Stimulated activated naive CD8-positive, alpha-beta T cell treated with anti-CD3 and anti-CD28 coated beads, Interleukin-15, amount 100 ng/mL, for 72 hours (primary cell): ENCODE measurements at regions not wholly inside any gene's neighbourhood (a gene's known extent, or its start where the extent isn't known, plus 50 kb on each side); places are given as distances from the start of the nearest gene placed in this dataset.

Experiments
- ATAC-seq: fragments of 150-1000 bp; cut with Tn5 transposase; 2 replicates; pipeline ENCODE4 v1.10.0; 2021; ENCODE audit warnings: mild to moderate bottlenecking, moderate library complexity
- DNase-seq, 2 donors: peaks; one replicate each; pipeline ENCODE4 v3.0.0; 2021 to 2022
- H3K27ac Mint-ChIP-seq, 2 donors: one replicate each; pipeline ENCODE4 v1.8.0; 2022; ENCODE audit warnings: mild to moderate bottlenecking in 2 of 2, mixed read lengths in 2 of 2, moderate library complexity in 2 of 2
- H3K27me3 Mint-ChIP-seq: one replicate; pipeline ENCODE4 v1.8.0; 2022; ENCODE audit warnings: mixed read lengths
- H3K4me1 Mint-ChIP-seq: one replicate; pipeline ENCODE4 v1.8.0; 2022; ENCODE audit warnings: mild to moderate bottlenecking, mixed read lengths
- H3K4me3 Mint-ChIP-seq, 2 donors: one replicate each; pipeline ENCODE4 v1.8.0; 2022; ENCODE audit warnings: mild to moderate bottlenecking in 2 of 2, mixed read lengths in 2 of 2, moderate library complexity in 1 of 2
- H3K9me3 Mint-ChIP-seq, 2 donors: one replicate each; pipeline ENCODE4 v1.8.0; 2022; ENCODE audit warnings: mixed read lengths in 2 of 2

DNA sequence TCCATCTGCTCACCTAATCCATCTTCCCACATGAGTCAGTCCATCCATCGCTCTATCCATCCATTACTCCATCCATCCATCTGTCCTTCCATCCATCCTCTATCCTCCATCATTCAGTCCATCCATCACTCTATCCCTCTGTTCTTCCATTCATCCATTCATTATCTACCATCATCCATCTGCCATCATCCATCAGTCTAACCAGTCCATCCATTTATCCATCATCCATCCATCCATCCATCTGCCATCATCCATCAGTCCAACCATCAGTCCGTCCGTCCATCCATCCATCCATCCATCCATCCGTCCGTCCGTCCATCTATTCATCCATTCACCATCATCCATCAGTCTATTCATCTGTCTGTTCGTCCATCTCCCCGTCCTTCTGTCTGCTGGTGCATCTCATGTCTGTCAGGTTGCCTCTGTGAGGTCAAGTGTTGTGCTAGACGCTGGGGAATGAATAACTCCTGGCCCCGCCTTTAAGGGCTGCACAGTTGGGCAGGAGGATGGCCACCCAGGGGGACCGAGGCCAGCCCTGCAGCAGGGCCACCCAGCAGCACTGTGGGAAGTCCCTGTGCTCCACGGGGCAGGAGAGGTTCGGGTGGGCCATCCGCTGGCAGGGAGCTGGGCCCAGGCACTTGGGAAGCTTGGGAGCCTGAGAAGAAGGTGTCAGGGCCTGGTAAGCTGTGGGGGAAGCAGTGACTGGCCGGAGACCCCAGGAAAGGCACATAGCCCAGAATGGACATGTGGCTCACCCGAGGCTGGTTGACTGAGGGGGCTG lies 137.1 kb downstream of the CTTN start:
- no peaks in the 10 kb centered on the region for H3K27me3 Mint-ChIP-seq
- no peak overlapping the region for H3K4me3 Mint-ChIP-seq
- peaks cover 5 to 8% of the 10 kb centered on the region in 2 donors for H3K9me3 Mint-ChIP-seq
- ATAC-seq, result no peak
- H3K4me1 Mint-ChIP-seq, result no peaks in the 10 kb centered on the region
- peak overlapping the region in 1 of 2 donors; percentile 62 for H3K27ac Mint-ChIP-seq
- DNase-seq, result no peak

DNA sequence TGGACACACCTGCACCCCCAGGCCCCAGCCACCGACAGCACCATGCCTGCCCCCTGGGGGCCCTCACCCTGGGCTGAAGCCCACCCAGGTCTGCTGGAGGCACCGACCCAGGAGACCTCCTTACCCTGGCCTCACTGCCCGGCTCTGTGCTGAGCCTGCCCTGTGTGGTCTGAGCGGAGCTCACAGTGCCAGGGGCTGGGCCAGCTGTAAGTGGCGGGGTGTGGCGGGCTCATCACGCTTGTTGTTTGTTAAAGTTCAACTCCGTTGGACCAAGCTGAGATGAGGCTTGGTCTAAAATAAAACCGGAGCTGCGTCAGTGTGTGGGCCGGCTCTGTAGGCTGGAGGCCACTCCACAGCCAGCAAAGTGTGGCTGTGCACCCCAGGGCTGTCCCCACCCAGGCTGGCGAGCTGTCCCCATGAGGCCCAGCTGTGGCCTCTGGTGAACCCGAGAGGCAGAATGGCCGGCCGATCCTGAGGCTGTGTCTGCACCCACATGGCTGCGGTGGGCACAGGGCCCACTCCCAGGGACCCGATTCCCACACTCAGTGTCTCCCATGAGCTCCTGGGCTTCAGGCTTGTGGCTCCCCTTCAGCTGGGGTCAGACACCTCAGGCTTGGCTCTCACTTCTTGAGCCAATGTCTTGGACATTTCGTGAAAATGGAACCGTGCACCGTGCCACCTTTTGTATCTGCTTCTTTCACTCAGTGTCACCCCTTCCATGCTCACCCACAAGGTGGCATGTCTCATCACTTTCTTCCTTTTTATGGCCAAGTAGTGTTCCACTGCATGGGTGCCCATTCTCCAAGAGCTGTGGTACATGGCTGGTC lies 137.9 kb downstream of the CTTN start:
- Mint-ChIP-seq H3K27me3 (no peaks in the 10 kb centered on the region), H3K4me3 (no peak overlapping the region), H3K9me3 (peaks cover 5 to 14% of the 10 kb centered on the region in 2 donors), H3K4me1 (no peaks in the 10 kb centered on the region), H3K27ac (peak overlapping the region in 1 of 2 donors; percentile 34)
- ATAC-seq, result no peak
- no peak for DNase-seq

DNA sequence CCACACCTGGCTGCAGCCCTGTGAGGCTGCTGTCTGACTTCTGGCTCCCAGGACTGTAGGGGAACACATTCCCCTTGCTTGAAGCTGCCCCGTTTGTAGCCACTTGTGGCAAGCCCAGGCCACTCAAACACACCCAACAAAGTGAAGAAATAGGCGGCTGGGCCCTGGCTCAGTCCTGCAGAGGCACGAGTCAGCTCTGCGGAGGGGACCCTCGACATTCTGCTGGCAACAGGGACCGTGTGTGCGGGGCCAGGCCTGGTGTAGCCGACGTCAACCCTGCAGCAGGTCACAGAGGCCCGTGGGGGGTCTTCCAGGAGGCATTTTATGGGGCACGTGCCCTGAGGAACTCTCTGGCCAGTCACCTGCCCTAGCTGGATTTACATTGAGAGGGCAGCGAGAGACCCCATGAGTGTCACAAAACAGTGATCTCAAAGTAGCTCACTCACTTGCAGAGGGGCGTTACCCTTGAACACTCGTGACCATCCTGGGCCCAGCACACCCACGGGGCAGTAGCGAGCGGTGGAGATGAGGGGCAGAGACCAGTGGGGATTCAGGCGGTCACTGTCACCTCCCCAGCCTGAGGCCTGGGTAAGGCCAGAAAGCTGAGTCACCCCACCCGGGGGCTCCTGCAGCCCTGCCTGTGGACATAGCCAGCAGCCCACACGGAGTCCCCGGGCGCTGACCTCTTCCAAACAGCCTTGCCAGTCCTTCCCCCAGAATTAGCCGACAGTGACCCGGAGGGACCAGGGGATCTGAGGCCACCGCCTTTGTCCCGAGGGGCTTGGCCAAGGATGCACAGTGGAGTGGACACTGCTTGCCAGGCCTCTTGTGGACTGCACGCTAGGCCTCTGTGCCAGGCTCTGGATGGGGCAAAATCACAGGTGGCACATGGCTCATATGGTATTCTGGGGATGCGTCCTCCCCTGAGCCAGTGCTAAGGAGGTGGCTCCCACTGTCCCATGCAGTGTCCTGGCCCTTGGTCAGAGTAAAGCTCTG lies 139.5 kb downstream of the CTTN start:
- H3K27ac Mint-ChIP-seq, result no peak overlapping the region
- H3K4me3 Mint-ChIP-seq, result no peak overlapping the region
- no peaks in the 10 kb centered on the region for H3K27me3 Mint-ChIP-seq
- H3K4me1 Mint-ChIP-seq, result no peaks in the 10 kb centered on the region
- H3K9me3 Mint-ChIP-seq, result peaks cover 5 to 18% of the 10 kb centered on the region in 2 donors
- ATAC-seq (no peak), DNase-seq (no peak)

DNA sequence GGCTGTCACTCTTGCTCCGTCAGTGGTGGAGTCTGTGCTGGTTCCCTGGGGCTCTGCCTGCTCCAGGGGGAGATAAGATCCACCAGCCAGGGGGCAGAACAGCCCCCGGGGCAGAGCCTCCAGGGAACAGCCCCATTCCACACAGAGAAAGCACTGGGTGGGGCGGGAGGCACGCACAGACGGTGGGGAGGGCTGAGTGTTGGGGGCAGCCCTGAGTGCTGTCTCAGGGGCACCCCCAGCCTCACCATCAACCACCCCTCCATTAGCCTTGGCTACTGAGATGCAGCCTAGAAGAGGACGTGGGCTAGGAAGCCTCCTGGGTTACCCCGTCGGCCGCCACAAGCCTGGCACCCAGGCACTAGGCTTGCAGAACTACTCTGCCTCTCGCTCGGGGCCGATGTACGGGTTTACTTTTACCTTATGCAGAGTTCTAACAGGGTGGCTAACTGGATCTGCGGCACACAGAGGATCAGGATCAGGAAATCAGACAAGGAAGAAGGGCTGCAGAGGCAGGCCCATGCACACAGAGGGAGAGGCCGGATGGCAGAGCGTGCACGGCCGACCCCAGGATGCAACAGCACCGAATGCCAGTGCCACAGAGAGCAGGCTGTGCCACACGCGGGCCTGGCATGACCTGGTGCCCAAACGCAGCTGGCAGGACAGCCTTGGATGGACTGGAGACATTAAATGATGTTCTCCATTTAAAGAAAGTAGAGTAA lies 140.5 kb downstream of the CTTN start:
- Mint-ChIP-seq H3K27me3 (no peaks in the 10 kb centered on the region), H3K9me3 (peaks cover 5 to 18% of the 10 kb centered on the region in 2 donors), H3K27ac (no peak overlapping the region), H3K4me1 (no peaks in the 10 kb centered on the region), H3K4me3 (no peak overlapping the region)
- DNase-seq (no peak), ATAC-seq (no peak)

DNA sequence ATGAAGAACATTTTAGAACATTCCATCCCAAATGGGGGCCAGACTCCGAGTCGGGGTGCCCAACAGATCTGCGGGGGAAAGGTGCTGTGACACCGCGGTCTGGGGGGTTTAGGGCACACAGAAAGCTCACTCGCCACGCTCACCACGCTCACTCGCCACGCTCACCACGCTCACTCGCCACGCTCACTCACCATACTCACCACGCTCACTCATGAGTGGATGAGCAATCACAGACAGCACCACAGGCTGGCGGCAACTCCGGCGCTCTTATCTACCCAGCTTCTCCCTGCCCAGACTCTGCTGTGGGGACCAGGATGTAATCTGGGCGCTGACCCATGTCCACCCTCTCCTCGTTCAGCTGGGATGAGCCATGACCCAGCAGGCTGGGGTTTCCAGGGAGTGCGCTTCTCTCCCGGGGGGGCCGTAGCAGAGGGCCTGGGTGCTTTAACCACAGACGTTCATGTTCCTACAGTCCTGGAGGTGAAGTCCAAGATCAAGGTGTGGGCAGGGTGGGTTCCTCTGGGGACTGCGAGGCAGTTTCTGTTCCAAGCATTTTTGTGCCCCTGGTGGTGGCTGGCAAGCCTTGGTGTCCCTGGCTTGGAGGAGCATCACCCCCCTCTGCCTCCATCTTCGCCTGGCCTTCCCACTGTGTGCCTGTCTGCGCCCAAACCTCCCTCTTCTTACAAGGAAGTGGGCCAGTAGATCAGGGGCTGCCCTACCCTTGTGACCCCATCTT lies 141.2 kb downstream of the CTTN start:
- DNase-seq (no peak), ATAC-seq (no peak)
- no peak overlapping the region for H3K4me3 Mint-ChIP-seq
- H3K9me3 Mint-ChIP-seq, result peaks cover 5 to 18% of the 10 kb centered on the region in 2 donors
- peak overlapping the region in 1 of 2 donors; percentile 75 for H3K27ac Mint-ChIP-seq
- H3K4me1 Mint-ChIP-seq, result no peaks in the 10 kb centered on the region
- no peaks in the 10 kb centered on the region for H3K27me3 Mint-ChIP-seq

DNA sequence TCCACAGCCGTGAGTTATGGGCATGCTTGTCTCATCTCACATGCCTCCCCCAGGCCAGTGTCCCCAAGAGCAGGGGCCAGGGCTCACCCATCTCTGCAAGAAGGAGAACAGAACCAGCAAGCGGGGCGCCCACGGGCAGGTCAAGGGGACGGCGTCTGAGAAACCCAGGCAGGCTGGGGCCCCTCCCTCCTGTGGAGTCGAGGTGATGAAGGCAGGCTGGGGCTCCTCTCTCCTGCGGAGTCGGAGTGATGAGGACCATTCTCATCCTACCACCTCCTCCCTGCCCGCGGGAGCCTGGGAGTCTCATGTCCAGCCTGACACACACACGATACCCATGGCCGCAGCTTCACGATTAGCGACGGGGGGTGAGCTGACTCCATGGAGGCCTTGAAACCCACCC lies 141.9 kb downstream of the CTTN start:
- Mint-ChIP-seq H3K27me3 (no peaks in the 10 kb centered on the region), H3K4me3 (no peak overlapping the region), H3K4me1 (no peaks in the 10 kb centered on the region), H3K27ac (no peak overlapping the region), H3K9me3 (peaks cover 2 to 13% of the 10 kb centered on the region in 2 donors)
- ATAC-seq (no peak), DNase-seq (no peak)

DNA sequence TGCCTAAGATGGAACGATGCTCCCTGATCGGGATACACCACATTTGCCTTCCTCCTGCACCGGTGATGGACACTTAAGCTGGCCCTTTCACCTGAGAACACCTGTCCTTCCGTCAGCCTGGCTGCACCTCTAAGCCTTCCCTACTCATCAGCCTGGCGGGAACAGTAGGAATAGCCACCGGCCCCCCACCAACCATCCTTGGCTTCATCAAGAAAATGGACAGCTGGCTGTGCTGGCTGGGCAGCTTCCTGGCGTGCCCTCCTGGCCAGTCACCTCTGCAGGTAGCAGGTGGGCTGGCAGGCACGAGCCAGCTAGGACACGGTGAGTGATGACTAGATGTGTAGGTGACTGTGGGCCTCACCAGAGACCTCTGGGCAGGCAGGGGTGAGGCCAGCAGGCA lies 142.8 kb downstream of the CTTN start:
- no peaks in the 10 kb centered on the region for H3K4me1 Mint-ChIP-seq
- no peak for ATAC-seq
- no peaks in the 10 kb centered on the region for H3K27me3 Mint-ChIP-seq
- H3K27ac Mint-ChIP-seq, result no peak overlapping the region
- H3K4me3 Mint-ChIP-seq, result no peak overlapping the region
- no peak for DNase-seq
- H3K9me3 Mint-ChIP-seq, result peaks cover 0 to 10% of the 10 kb centered on the region in 2 donors

DNA sequence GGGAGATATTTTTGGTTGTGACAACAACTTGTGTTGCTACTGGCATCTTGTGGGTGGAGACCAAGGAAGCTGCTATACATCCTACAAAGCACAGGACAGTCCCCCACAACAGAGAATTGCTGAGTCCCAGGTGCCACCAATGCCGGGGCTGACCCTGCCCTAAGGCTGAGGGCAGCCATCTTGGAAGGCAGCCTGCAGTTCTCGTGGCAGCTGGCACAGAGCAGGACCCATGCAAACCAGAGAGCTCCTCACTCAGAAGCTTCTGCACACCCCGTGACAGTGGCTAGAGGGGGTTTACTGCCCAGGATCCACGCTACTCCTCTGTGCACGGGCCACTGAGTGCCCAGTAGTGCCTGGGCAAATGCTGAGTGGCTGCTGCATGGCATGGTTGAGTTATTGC lies 143.4 kb downstream of the CTTN start:
- ATAC-seq (no peak), DNase-seq (no peak)
- Mint-ChIP-seq H3K27ac (no peak overlapping the region), H3K4me3 (no peak overlapping the region), H3K4me1 (no peaks in the 10 kb centered on the region), H3K27me3 (peaks cover 4% of the 10 kb centered on the region), H3K9me3 (peaks cover 0 to 10% of the 10 kb centered on the region in 2 donors)

DNA sequence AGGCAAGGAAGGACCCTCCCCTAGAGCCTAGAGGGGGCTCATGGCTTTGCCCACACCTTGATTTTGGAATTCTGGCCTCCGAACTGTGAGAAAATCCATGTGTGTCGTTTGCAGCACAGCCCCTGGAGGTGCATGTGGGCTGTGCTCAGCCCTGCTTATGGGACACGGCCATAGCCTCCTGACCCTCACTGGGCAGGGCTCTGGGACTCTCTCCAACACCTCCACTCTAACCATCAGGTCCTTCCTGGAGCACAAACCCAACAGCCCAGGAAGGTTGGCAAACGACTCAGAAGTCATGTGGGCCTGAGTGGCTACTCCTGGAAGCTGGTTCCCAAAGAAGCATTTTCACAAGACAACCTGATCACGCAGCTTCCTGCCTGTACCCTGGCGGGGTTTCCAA lies 144.1 kb downstream of the CTTN start:
- DNase-seq, result no peak
- Mint-ChIP-seq H3K9me3 (peaks cover 0 to 10% of the 10 kb centered on the region in 2 donors), H3K4me1 (no peaks in the 10 kb centered on the region), H3K27ac (no peak overlapping the region), H3K27me3 (peaks cover 5% of the 10 kb centered on the region), H3K4me3 (no peak overlapping the region)
- ATAC-seq, result no peak

DNA sequence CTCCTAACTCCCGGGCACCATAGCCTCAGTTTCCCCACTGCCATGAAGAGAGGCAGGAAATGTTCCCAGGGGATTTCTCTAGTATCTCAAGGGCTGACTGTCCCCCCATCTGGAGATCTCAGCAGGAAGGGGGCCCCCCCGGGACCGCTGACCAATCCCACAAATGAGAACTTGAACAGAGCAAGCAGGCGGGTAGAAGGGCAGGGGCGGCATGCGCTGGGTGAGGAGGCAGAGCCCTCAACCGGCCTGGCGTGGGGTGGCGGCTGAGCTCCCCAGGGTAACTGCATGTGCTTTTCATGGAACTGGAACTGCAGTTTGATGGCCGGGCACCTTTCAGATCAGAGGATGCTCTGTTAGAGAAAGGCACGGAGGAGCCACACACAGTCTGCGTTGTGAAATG lies 144.5 kb downstream of the CTTN start:
- DNase-seq (no peak), ATAC-seq (no peak)
- H3K4me3 Mint-ChIP-seq, result no peak overlapping the region
- H3K27me3 Mint-ChIP-seq, result peaks cover 5% of the 10 kb centered on the region
- no peak overlapping the region for H3K27ac Mint-ChIP-seq
- peaks cover 0 to 10% of the 10 kb centered on the region in 2 donors for H3K9me3 Mint-ChIP-seq
- no peaks in the 10 kb centered on the region for H3K4me1 Mint-ChIP-seq

DNA sequence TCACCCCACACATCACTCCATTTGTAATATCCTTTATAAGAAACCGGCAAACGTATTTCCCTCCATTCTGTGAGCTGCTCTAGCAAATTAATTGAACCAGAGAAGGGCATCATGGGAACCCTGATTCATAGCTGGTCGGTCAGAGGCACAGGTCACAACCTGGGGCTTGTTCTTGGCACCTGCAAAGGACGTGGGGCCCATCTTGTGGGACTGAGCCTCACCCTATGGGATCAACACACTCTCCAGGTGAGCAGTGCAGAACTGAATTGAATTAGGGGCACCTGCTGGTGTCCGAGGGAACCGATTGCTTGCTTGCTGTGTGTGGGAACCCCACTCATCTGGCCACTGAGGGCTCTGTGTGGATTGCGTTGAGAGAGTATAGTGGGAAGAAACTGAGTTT lies 145.3 kb downstream of the CTTN start:
- H3K27me3 Mint-ChIP-seq, result peaks cover 5% of the 10 kb centered on the region
- H3K9me3 Mint-ChIP-seq, result peaks cover 0 to 10% of the 10 kb centered on the region in 2 donors
- DNase-seq (no peak), ATAC-seq (no peak)
- H3K4me1 Mint-ChIP-seq, result no peaks in the 10 kb centered on the region
- H3K4me3 Mint-ChIP-seq, result no peak overlapping the region
- peak overlapping the region in 1 of 2 donors; percentile 38 for H3K27ac Mint-ChIP-seq

DNA sequence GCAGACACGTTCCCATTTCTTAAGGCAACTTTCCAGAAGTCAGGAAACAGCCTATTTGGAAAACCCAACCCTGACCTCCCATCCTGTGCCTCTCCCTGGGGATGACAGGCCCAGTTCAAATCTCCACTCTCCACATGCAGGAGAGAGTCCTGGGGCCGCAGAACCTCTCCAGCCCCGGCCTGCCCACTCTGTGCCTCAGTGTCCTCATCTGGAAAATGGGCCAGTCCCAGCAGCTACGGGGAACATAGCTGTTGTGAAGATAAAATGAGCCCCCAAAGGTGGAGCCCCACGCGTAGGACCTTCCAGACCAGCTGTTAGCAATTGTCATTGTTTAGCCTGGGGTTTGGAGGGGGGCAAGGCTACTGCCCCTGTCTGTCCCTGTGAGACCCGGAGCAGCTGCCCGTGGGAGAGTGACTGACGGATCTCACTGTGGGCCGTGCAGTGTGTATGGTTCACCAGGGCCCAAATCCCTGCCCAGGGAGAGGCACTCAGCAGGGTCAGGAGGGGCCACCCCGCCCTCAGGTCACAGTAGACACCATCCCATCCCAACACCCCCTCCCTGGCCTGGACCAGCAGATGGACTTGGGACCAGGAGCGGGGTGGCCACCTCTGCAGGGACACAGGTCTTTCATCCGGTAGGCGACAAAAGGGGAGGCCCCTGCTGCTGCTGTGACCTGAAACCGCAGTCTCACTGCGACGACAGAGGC lies 145.9 kb downstream of the CTTN start:
- Mint-ChIP-seq H3K4me3 (no peak overlapping the region), H3K27ac (no peak overlapping the region), H3K9me3 (peaks cover 0 to 10% of the 10 kb centered on the region in 2 donors), H3K4me1 (no peaks in the 10 kb centered on the region), H3K27me3 (peaks cover 5% of the 10 kb centered on the region)
- DNase-seq, result no peak
- no peak for ATAC-seq

DNA sequence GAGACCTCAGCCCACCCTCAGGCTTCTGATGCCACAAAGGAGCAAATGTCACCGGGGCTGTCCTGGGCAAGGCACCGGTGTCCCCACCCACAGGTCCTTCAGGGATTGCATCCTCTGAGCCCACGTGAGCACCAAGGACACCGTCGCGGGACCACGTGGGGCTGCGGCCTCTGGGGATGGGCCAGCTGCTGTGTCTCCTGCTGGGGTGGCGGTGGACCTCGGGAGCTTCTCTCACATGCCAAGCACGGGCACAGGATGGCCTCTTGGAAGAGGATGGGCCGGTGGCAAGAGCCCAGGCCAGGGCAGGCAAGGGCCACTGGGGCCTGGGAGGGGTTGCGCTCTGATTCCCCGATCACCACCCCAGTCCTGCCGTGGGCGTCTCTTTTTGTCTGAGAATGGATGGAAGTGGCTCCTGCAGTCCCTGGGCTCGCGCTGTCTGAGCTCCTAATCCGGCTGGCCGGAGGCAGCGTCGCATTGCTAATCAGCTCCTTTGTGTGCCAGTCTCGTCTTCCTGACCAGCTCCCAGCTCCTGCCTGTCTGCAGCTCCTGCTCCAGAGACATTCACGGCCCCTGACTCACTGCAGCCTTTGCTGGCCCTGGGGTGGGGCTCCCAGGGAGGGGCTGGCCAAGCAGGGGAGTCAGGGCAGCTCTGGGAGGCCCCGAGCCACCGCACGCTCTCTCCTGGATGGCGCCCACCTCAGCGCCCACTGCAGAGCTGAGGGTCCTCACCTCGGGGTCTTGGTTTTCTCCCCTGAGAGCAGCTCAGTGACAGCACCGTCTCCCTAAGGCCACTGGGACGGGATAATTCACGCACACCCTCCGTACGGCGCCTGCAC lies 146.7 kb downstream of the CTTN start:
- Mint-ChIP-seq H3K9me3 (peaks cover 0 to 10% of the 10 kb centered on the region in 2 donors), H3K4me1 (no peaks in the 10 kb centered on the region), H3K27me3 (peaks cover 5% of the 10 kb centered on the region), H3K4me3 (no peak overlapping the region), H3K27ac (no peak overlapping the region)
- ATAC-seq, result no peak
- no peak for DNase-seq
